ENCODE measurements at regions not wholly inside any gene's neighbourhood (a gene's known extent, or its start where the extent isn't known, plus 50 kb on each side); places are given as distances from the start of the nearest gene placed in this dataset.

DNA sequence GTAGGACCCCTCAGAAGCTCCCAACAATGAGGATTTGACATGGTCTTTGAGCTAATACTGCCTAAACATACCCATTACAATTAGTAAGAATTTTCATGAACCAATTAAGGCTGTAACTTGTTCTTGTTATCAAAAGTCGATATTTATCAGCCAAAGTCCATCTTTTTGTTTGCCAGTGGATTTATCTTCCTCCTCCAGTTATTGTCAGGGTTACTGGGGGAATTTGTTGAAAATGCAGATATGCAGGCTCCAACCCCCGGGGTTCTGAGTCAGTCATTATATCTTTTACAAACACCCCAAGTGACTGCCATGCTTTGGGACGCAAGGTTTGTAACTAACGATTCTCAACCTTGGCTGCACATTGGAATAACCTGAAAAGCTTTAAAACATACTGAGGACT is 338.8 kb upstream of the PPARGC1A start:
- no peak for DNase-seq (ENCODE audit: low spot score in 2 of 2)
- WGBS, 2 donors: 92 to 95% methylated on average over 4 of the region's 4 CpGs
- no peak overlapping the region for H3K4me3 ChIP-seq (ENCODE audit: low read depth, poor library complexity, severe bottlenecking)
- intact Hi-C loops (cut with DNase I; ENCODE audit: low total_unique reads): no loop called here
- TF ChIP-seq, protein P1, sequence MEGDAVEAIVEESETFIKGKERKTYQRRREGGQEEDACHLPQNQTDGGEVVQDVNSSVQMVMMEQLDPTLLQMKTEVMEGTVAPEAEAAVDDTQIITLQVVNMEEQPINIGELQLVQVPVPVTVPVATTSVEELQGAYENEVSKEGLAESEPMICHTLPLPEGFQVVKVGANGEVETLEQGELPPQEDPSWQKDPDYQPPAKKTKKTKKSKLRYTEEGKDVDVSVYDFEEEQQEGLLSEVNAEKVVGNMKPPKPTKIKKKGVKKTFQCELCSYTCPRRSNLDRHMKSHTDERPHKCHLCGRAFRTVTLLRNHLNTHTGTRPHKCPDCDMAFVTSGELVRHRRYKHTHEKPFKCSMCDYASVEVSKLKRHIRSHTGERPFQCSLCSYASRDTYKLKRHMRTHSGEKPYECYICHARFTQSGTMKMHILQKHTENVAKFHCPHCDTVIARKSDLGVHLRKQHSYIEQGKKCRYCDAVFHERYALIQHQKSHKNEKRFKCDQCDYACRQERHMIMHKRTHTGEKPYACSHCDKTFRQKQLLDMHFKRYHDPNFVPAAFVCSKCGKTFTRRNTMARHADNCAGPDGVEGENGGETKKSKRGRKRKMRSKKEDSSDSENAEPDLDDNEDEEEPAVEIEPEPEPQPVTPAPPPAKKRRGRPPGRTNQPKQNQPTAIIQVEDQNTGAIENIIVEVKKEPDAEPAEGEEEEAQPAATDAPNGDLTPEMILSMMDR (IDR thresholded peaks at IDR 0.05): no peak

DNA sequence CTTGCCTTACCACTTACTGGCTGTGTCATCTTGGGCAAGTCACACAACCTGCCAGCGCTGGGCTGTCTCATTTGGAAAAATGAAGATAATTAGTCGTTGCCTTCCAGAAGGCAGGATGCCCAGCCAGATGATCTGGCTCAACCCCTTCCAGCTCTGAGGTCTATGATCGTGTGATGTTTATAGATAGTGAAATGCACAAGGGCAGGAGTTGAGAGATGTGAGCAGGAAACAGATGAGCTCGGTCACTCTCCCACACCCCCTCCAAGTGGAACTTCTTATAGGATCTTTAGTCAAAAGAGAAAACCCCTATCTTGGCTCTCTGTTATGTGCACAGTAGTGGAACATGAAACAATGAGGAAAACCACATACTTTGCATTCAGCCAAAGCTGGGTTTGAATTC is 336.8 kb upstream of the PPARGC1A start:
- WGBS, 2 donors: 14 to 35% methylated on average over 4 of the region's 4 CpGs
- no peak for TF ChIP-seq POLR2A (IDR thresholded peaks at IDR 0.05)
- TF ChIP-seq, protein P1 (IDR thresholded peaks at IDR 0.05): no peak
- intact Hi-C loops (cut with DNase I; ENCODE audit: low total_unique reads): no loop called here
- H3K4me3 ChIP-seq (ENCODE audit: low read depth, poor library complexity, severe bottlenecking): no peak overlapping the region
- DNase-seq (ENCODE audit: low spot score in 2 of 2): no peak

DNA sequence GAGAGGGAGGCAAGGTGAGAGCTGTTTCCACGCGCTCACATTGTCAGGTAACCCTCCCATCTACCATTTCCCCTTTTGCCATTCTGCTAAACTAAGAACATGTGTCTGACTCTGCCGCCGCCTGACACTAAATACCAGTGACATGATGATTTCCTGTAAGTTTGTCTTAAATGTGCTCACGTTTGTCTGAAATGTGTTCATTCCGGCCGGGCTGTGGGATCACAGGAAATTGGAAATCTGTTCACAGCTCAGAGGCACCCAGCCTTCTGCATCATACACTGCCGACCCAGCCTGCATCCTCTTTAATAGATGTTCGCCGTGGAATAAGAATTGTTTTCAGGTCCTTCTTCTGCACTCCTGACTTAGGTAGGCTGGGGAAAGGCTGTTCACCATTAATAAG is 336.2 kb upstream of the PPARGC1A start:
- TF ChIP-seq, protein P1 (IDR thresholded peaks at IDR 0.05): no peak
- no peak for TF ChIP-seq POLR2A (IDR thresholded peaks at IDR 0.05)
- intact Hi-C loops (cut with DNase I; ENCODE audit: low total_unique reads): no loop called here
- 24 to 28% methylated on average over 10 of the region's 10 CpGs for WGBS, 2 donors
- H3K4me3 ChIP-seq (ENCODE audit: low read depth, poor library complexity, severe bottlenecking): no peak overlapping the region
- peak in 1 of 2 donors; percentile 86 for DNase-seq (ENCODE audit: low spot score in 2 of 2)

DNA sequence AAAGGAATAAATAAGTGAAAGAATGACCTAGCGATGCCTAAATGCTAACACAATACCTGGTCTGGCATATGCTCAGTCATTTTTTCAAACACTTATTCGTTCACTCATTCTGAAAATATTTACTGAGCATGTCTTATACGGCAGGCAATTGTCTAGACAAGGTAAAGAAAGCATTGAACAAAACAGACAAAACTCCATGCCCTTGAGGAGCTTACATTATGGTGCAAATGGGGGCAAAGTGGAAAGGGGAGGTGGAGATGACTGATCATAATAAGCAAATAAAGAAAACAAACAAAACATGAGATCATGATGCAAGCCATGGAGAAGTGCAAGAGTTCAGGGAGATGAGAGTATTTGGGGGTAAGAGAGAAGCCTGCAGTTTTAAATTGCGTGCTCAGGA is 334.6 kb upstream of the PPARGC1A start:
- 75 to 85% methylated on average over 4 of the region's 4 CpGs for WGBS, 2 donors
- intact Hi-C loops (cut with DNase I; ENCODE audit: low total_unique reads): no loop called here

DNA sequence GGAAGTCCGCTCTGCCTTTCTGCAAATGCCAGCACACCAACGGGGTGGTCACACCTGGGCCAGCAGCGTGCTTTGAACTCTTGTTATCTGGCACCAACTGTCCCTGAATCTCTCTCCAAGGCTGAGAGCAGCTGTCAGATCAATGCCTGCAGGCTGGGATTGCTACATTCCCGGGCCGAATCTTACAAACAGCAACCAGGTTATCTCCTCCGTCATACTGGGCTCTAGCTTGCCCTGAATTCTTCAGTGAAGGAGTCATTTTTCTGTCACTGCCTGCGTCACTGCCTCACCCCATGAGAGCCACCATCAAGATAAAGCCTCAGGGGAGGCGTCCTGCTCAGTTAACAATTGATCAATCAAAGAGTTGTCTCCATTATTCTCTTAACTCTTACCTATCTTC is 329.4 kb upstream of the PPARGC1A start:
- DNase-seq (ENCODE audit: low spot score in 2 of 2): no peak
- intact Hi-C loops (cut with DNase I; ENCODE audit: low total_unique reads): no loop called here
- no peak overlapping the region for H3K4me3 ChIP-seq (ENCODE audit: low read depth, poor library complexity, severe bottlenecking)
- TF ChIP-seq, protein P1 (IDR thresholded peaks at IDR 0.05): no peak
- TF ChIP-seq POLR2A (IDR thresholded peaks at IDR 0.05): no peak
- WGBS, 2 donors: 53 to 65% methylated on average over 6 to 8 of the region's 8 CpGs

More for the DNA sequence above, 334.6 kb upstream of the PPARGC1A start:
- no peak overlapping the region for H3K4me3 ChIP-seq (ENCODE audit: low read depth, poor library complexity, severe bottlenecking)
- DNase-seq (ENCODE audit: low spot score in 2 of 2): no peak
- TF ChIP-seq, protein P1 (IDR thresholded peaks at IDR 0.05): no peak
- no peak for TF ChIP-seq POLR2A (IDR thresholded peaks at IDR 0.05)

DNA sequence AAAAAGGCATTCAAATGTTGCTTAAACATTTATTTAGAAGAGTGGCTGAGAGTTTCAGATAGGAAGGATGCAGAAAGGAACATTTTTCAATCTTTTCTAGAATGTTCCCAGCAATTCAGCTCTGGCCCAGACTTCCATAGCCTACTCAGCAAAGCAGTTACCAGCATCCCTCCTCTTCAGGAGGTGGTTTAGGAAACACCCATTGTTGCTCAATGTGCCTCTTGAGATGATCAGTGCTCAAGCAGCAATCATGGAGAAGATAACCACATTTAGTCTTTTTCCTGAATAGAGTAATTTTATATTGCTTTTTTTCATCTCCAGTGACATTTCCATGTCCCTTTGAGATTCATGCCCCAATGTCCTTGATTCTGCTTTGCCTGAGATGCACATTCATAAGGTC is 328.7 kb upstream of the PPARGC1A start:
- H3K4me3 ChIP-seq (ENCODE audit: low read depth, poor library complexity, severe bottlenecking): no peak overlapping the region
- intact Hi-C loops (cut with DNase I; ENCODE audit: low total_unique reads): no loop called here
- DNase-seq (ENCODE audit: low spot score in 2 of 2): no peak
- TF ChIP-seq, protein P1 (IDR thresholded peaks at IDR 0.05): no peak
- no peak for TF ChIP-seq POLR2A (IDR thresholded peaks at IDR 0.05)
